ENCODE measurements at regions not wholly inside any gene's neighbourhood (a gene's known extent, or its start where the extent isn't known, plus 50 kb on each side); places are given as distances from the start of the nearest gene placed in this dataset.

- Histone ChIP-seq H3K4me1 (ENCODE audit: control insufficient read depth in 2 of 2, insufficient read depth in 2 of 2, low read length in 1 of 2) (no peaks in the 10 kb centered on the region), H3K9me3 (ENCODE audit: control insufficient read depth in 2 of 2, insufficient read depth in 1 of 2, low read depth in 1 of 2, low read length in 1 of 2) (no peaks in the 10 kb centered on the region), H3K27me3 (ENCODE audit: control insufficient read depth in 1 of 2, insufficient read depth in 2 of 2, low read length in 2 of 2) (no peaks in the 10 kb centered on the region), H3K4me3 (ENCODE audit: low read depth in 1 of 2, low read length in 2 of 2) (no peak overlapping the region), H3K27ac (ENCODE audit: low read depth in 2 of 2, low read length in 1 of 2) (no peak overlapping the region), H3K36me3 (ENCODE audit: control insufficient read depth in 2 of 2, insufficient read depth in 2 of 2, low read length in 1 of 2) (no peaks in the 10 kb centered on the region)
- 28 to 29% methylated on average over 18 of the region's 18 CpGs for WGBS, 2 donors
These were observed 200.0 kb downstream of the MELK start for GRCh38 chr9:36772449-36773403.

GRCh38 chr9:36778682-36779081, 206.0 kb downstream of the MELK start:
- WGBS, 2 donors, result 74 to 76% methylated on average over 3 of the region's 3 CpGs
- Histone ChIP-seq H3K27me3 (ENCODE audit: control insufficient read depth in 1 of 2, insufficient read depth in 2 of 2, low read length in 2 of 2) (no peaks in the 10 kb centered on the region), H3K4me3 (ENCODE audit: low read depth in 1 of 2, low read length in 2 of 2) (no peak overlapping the region), H3K27ac (ENCODE audit: low read depth in 2 of 2, low read length in 1 of 2) (no peak overlapping the region), H3K36me3 (ENCODE audit: control insufficient read depth in 2 of 2, insufficient read depth in 2 of 2, low read length in 1 of 2) (no peaks in the 10 kb centered on the region), H3K4me1 (ENCODE audit: control insufficient read depth in 2 of 2, insufficient read depth in 2 of 2, low read length in 1 of 2) (no peaks in the 10 kb centered on the region), H3K9me3 (ENCODE audit: control insufficient read depth in 2 of 2, insufficient read depth in 1 of 2, low read depth in 1 of 2, low read length in 1 of 2) (no peaks in the 10 kb centered on the region)

GRCh38 chr9:36779582-36779981, 206.9 kb downstream of the MELK start:
- Histone ChIP-seq H3K27me3 (ENCODE audit: control insufficient read depth in 1 of 2, insufficient read depth in 2 of 2, low read length in 2 of 2) (no peaks in the 10 kb centered on the region), H3K9me3 (ENCODE audit: control insufficient read depth in 2 of 2, insufficient read depth in 1 of 2, low read depth in 1 of 2, low read length in 1 of 2) (no peaks in the 10 kb centered on the region), H3K4me3 (ENCODE audit: low read depth in 1 of 2, low read length in 2 of 2) (no peak overlapping the region), H3K36me3 (ENCODE audit: control insufficient read depth in 2 of 2, insufficient read depth in 2 of 2, low read length in 1 of 2) (no peaks in the 10 kb centered on the region), H3K4me1 (ENCODE audit: control insufficient read depth in 2 of 2, insufficient read depth in 2 of 2, low read length in 1 of 2) (no peaks in the 10 kb centered on the region), H3K27ac (ENCODE audit: low read depth in 2 of 2, low read length in 1 of 2) (no peak overlapping the region)
- WGBS, 2 donors, result 50 to 55% methylated on average over 8 of the region's 8 CpGs

- no peaks in the 10 kb centered on the region for H3K36me3 ChIP-seq (ENCODE audit: control insufficient read depth in 2 of 2, insufficient read depth in 2 of 2, low read length in 1 of 2)
- no peak overlapping the region for H3K4me3 ChIP-seq (ENCODE audit: low read depth in 1 of 2, low read length in 2 of 2)
- H3K4me1 ChIP-seq (ENCODE audit: control insufficient read depth in 2 of 2, insufficient read depth in 2 of 2, low read length in 1 of 2), result no peaks in the 10 kb centered on the region
- no peak overlapping the region for H3K27ac ChIP-seq (ENCODE audit: low read depth in 2 of 2, low read length in 1 of 2)
- no peaks in the 10 kb centered on the region for H3K27me3 ChIP-seq (ENCODE audit: control insufficient read depth in 1 of 2, insufficient read depth in 2 of 2, low read length in 2 of 2)
- H3K9me3 ChIP-seq (ENCODE audit: control insufficient read depth in 2 of 2, insufficient read depth in 1 of 2, low read depth in 1 of 2, low read length in 1 of 2), result no peaks in the 10 kb centered on the region
- 43 to 49% methylated on average over 8 of the region's 8 CpGs for WGBS, 2 donors
These were observed 207.5 kb downstream of the MELK start for GRCh38 chr9:36780186-36780585.

GRCh38 chr9:36781533-36781932, 208.8 kb downstream of the MELK start:
- H3K36me3 ChIP-seq (ENCODE audit: control insufficient read depth in 2 of 2, insufficient read depth in 2 of 2, low read length in 1 of 2), result no peaks in the 10 kb centered on the region
- H3K27ac ChIP-seq (ENCODE audit: low read depth in 2 of 2, low read length in 1 of 2), result no peak overlapping the region
- H3K9me3 ChIP-seq (ENCODE audit: control insufficient read depth in 2 of 2, insufficient read depth in 1 of 2, low read depth in 1 of 2, low read length in 1 of 2), result no peaks in the 10 kb centered on the region
- H3K27me3 ChIP-seq (ENCODE audit: control insufficient read depth in 1 of 2, insufficient read depth in 2 of 2, low read length in 2 of 2), result no peaks in the 10 kb centered on the region
- no peak overlapping the region for H3K4me3 ChIP-seq (ENCODE audit: low read depth in 1 of 2, low read length in 2 of 2)
- no peaks in the 10 kb centered on the region for H3K4me1 ChIP-seq (ENCODE audit: control insufficient read depth in 2 of 2, insufficient read depth in 2 of 2, low read length in 1 of 2)
- 59 to 64% methylated on average over 10 of the region's 10 CpGs for WGBS, 2 donors
